Chondrocyte (in vitro differentiated cells): ENCODE measurements at regions not wholly inside any gene's neighbourhood (a gene's known extent, or its start where the extent isn't known, plus 50 kb on each side); places are given as distances from the start of the nearest gene placed in this dataset.

ENCODE experiments used
- DNase-seq: peaks from one replicate; pipeline ENCODE4 v3.0.0; 2021; ENCODE audit warnings: mixed read lengths, low spot score
- H3K27ac Mint-ChIP-seq: one replicate; pipeline ENCODE4 v1.8.0; 2021; ENCODE audit warnings: mild to moderate bottlenecking, moderate library complexity, mixed read lengths; ENCODE audit not compliant: unreplicated experiment
- H3K27me3 Mint-ChIP-seq: 2 replicates; pipeline ENCODE4 v1.8.0; 2021; ENCODE audit warnings: low read depth, mixed read lengths
- H3K36me3 Mint-ChIP-seq: 2 replicates; pipeline ENCODE4 v1.8.0; 2021; ENCODE audit warnings: low read depth, mixed read lengths
- H3K4me1 Mint-ChIP-seq: 2 replicates; pipeline ENCODE4 v1.8.0; 2021; ENCODE audit warnings: low read depth, mild to moderate bottlenecking, mixed read lengths
- H3K4me3 Mint-ChIP-seq: one replicate; pipeline ENCODE4 v1.8.0; 2021; ENCODE audit warnings: mild to moderate bottlenecking, moderate library complexity, mixed read lengths; ENCODE audit not compliant: unreplicated experiment
- H3K9me3 Mint-ChIP-seq: 2 replicates; pipeline ENCODE4 v1.8.0; 2021; ENCODE audit warnings: low read depth, mixed read lengths
- CTCF ChIP-seq: fragments of 200-600 bp; sonication (generic); IDR thresholded peaks from 2 replicates; pipeline ENCODE4 v1.5.0; 2021; ENCODE audit warnings: antibody characterized with exemption, mild to moderate bottlenecking, moderate library complexity

- H3K27me3 Mint-ChIP-seq, result no peaks in the 10 kb centered on the region
- H3K4me3 Mint-ChIP-seq, result no peak overlapping the region
- H3K27ac Mint-ChIP-seq, result no peak overlapping the region
- H3K4me1 Mint-ChIP-seq, result peaks cover 12% of the 10 kb centered on the region
- no peak for TF ChIP-seq CTCF
- peaks cover 5% of the 10 kb centered on the region for H3K36me3 Mint-ChIP-seq
- peaks cover 6% of the 10 kb centered on the region for H3K9me3 Mint-ChIP-seq
- no peak for DNase-seq
Observed at GRCh38 chr15:95359966-95360365, 970.5 kb upstream of the NR2F2 start.

GRCh38 chr15:95362306-95362705, 968.2 kb upstream of the NR2F2 start:
- peaks cover 5% of the 10 kb centered on the region for H3K36me3 Mint-ChIP-seq
- no peaks in the 10 kb centered on the region for H3K27me3 Mint-ChIP-seq
- H3K9me3 Mint-ChIP-seq, result peaks cover 6% of the 10 kb centered on the region
- H3K27ac Mint-ChIP-seq, result no peak overlapping the region
- no peak overlapping the region for H3K4me3 Mint-ChIP-seq
- no peak for DNase-seq
- H3K4me1 Mint-ChIP-seq, result peaks cover 33% of the 10 kb centered on the region
- no peak for TF ChIP-seq CTCF

GRCh38 chr15:95363646-95364045, 966.9 kb upstream of the NR2F2 start:
- Mint-ChIP-seq H3K27me3 (no peaks in the 10 kb centered on the region), H3K4me1 (peaks cover 43% of the 10 kb centered on the region), H3K36me3 (peaks cover 5% of the 10 kb centered on the region), H3K9me3 (peaks cover 6% of the 10 kb centered on the region), H3K4me3 (no peak overlapping the region), H3K27ac (no peak overlapping the region)
- no peak for TF ChIP-seq CTCF
- no peak for DNase-seq

- peaks cover 48% of the 10 kb centered on the region for H3K4me1 Mint-ChIP-seq
Observed at GRCh38 chr15:95365511-95366107, 964.9 kb upstream of the NR2F2 start.

GRCh38 chr15:95368191-95368590, 962.3 kb upstream of the NR2F2 start:
- Mint-ChIP-seq H3K4me3 (peak overlapping the region; percentile 64), H3K9me3 (no peaks in the 10 kb centered on the region)

More at GRCh38 chr15:95365511-95366107, 964.9 kb upstream of the NR2F2 start:
- TF ChIP-seq CTCF, result no peak
- Mint-ChIP-seq H3K27me3 (no peaks in the 10 kb centered on the region), H3K9me3 (peaks cover 6% of the 10 kb centered on the region), H3K27ac (peak overlapping the region; percentile 35), H3K36me3 (peaks cover 5% of the 10 kb centered on the region), H3K4me3 (no peak overlapping the region)
- DNase-seq, result no peak

More at GRCh38 chr15:95368191-95368590, 962.3 kb upstream of the NR2F2 start:
- Mint-ChIP-seq H3K36me3 (peaks cover under 1% of the 10 kb centered on the region), H3K27ac (peak overlapping the region; percentile 85), H3K27me3 (no peaks in the 10 kb centered on the region), H3K4me1 (peaks cover 46% of the 10 kb centered on the region)
- no peak for DNase-seq
- no peak for TF ChIP-seq CTCF
